SIG-M5 treated with dmso at 0.1 percent for 504 hours (cell line): ENCODE measurements at regions not wholly inside any gene's neighbourhood (a gene's known extent, or its start where the extent isn't known, plus 50 kb on each side); places are given as distances from the start of the nearest gene placed in this dataset.

Experiments
- DNase-seq: peaks from one replicate; lab custom pipeline; 2025; ENCODE audit not compliant: unreplicated experiment; lab: John Stamatoyannopoulos, UW

GRCh38 chr7:68671671-68672070 lies 926.6 kb upstream of the AUTS2 start:
- DNase-seq, result no peak

GRCh38 chr7:68674826-68675225 lies 923.4 kb upstream of the AUTS2 start:
- DNase-seq, result no peak

GRCh38 chr7:68676813-68677535 lies 921.3 kb upstream of the AUTS2 start:
- DNase-seq, result no peak

GRCh38 chr7:68678196-68678595 lies 920.1 kb upstream of the AUTS2 start:
- DNase-seq, result no peak

GRCh38 chr7:68679459-68680234 lies 918.6 kb upstream of the AUTS2 start:
- DNase-seq, result no peak

GRCh38 chr7:68680235-68680872 lies 917.9 kb upstream of the AUTS2 start:
- no peak for DNase-seq

- DNase-seq, result no peak
These were observed 915.4 kb upstream of the AUTS2 start for GRCh38 chr7:68682910-68683309.

- no peak for DNase-seq
These were observed 913.9 kb upstream of the AUTS2 start for GRCh38 chr7:68684246-68684839.

- no peak for DNase-seq
These were observed 913.3 kb upstream of the AUTS2 start for GRCh38 chr7:68684996-68685395.

- no peak for DNase-seq
These were observed 909.7 kb upstream of the AUTS2 start for GRCh38 chr7:68688416-68689086.

- DNase-seq, result no peak
These were observed 909.2 kb upstream of the AUTS2 start for GRCh38 chr7:68689087-68689433.

- DNase-seq, result no peak
These were observed 906.7 kb upstream of the AUTS2 start for GRCh38 chr7:68691261-68692216.

GRCh38 chr7:68692511-68692910 lies 905.8 kb upstream of the AUTS2 start:
- no peak for DNase-seq

GRCh38 chr7:68694656-68695055 lies 903.6 kb upstream of the AUTS2 start:
- DNase-seq, result no peak

- DNase-seq, result no peak
These were observed 900.4 kb upstream of the AUTS2 start for GRCh38 chr7:68697796-68698280.

GRCh38 chr7:68699090-68699711 lies 899.1 kb upstream of the AUTS2 start:
- DNase-seq, result no peak

- DNase-seq, result no peak
These were observed 897.9 kb upstream of the AUTS2 start for GRCh38 chr7:68700414-68700813.

- no peak for DNase-seq
These were observed 892.0 kb upstream of the AUTS2 start for GRCh38 chr7:68706291-68706690.

GRCh38 chr7:68707159-68707558 lies 891.1 kb upstream of the AUTS2 start:
- DNase-seq, result no peak
